ENCODE measurements at regions not wholly inside any gene's neighbourhood (a gene's known extent, or its start where the extent isn't known, plus 50 kb on each side); places are given as distances from the start of the nearest gene placed in this dataset.

DNA sequence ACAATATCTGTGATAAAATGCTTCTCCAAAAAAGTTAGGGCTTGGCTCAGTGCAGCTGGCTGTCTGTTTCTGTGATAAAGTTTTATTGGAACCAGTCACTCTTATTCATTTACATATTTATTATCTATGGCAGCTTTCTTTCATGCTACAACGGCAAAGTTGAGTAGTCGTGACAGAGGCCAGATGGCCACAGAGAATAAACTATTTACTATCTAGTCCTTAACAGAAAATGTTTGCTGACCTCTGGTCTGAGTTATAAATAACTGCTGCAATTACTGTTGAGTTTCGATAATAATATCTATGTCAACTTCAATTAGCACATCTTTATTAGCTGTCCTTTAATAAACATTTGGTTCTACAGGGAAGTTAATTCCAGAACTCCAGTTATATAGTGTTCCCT is 180.2 kb upstream of the RUNX1 start:
- TF ChIP-seq, protein P1, sequence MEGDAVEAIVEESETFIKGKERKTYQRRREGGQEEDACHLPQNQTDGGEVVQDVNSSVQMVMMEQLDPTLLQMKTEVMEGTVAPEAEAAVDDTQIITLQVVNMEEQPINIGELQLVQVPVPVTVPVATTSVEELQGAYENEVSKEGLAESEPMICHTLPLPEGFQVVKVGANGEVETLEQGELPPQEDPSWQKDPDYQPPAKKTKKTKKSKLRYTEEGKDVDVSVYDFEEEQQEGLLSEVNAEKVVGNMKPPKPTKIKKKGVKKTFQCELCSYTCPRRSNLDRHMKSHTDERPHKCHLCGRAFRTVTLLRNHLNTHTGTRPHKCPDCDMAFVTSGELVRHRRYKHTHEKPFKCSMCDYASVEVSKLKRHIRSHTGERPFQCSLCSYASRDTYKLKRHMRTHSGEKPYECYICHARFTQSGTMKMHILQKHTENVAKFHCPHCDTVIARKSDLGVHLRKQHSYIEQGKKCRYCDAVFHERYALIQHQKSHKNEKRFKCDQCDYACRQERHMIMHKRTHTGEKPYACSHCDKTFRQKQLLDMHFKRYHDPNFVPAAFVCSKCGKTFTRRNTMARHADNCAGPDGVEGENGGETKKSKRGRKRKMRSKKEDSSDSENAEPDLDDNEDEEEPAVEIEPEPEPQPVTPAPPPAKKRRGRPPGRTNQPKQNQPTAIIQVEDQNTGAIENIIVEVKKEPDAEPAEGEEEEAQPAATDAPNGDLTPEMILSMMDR (IDR thresholded peaks at IDR 0.05; ENCODE audit: control insufficient read depth, extremely low read depth, insufficient read depth): no peak
- H3K4me3 ChIP-seq (ENCODE audit: low read depth, low read length): no peak overlapping the region
- DNase-seq (ENCODE audit: low read depth): no peak

DNA sequence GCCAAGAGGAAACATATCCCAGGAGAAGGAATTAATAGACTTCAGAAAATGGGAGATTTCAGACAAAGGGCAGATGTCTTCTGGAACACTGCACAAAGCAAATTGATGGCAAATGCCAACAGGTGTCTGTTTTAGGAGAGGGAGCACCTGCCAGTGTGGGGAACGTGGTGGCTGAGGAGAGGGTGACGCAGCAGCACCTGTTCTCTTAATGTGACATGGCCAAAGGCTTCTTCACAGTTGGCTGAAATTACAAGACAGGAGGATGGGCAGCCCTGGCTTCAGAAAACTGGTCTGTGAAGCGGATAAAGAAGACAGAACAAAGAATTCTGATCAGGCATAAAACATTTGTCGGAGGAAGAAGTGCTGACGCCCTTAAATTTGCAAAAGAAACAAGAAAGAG is 178.7 kb upstream of the RUNX1 start:
- H3K4me3 ChIP-seq (ENCODE audit: low read depth, low read length): no peak overlapping the region
- TF ChIP-seq, protein P1 (IDR thresholded peaks at IDR 0.05; ENCODE audit: control insufficient read depth, extremely low read depth, insufficient read depth): no peak
- no peak for DNase-seq (ENCODE audit: low read depth)

DNA sequence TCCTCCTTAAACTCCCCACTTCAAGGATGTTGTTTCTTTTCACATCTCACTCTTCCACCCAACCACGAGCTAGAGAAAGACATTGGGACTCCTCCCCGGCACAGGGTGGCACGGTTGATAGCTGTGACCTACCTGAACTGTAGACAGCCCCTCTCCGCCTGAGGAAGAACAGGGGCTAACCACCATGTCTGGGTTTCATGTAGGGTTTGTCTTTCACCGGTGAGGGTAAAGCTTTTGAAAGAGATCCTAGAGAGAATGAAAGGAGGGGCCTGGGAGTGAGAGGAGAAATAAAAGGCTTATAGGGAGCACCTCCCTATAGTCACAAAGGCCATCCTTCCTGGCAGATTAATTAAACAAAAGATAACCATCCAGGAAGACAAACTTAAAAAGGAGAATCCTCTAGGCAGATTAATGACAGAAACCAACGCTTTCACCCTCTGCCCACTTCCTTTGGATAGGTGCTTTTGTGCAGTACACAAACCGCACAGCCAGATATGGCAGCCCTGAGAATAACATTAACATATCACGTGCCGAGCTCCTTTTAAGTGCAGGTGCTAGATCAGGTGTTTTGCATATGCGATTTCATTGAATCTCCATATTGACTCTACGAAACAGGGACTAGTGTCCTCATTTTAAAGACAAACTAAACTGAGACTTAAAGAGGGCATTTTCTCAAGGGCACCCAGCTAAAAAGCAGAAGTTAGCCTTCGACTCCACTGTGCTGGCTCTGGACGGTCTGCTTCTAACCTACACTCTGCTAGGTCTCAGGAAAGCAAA is 178.1 kb upstream of the RUNX1 start:
- H3K4me3 ChIP-seq (ENCODE audit: low read depth, low read length): no peak overlapping the region
- TF ChIP-seq, protein P1 (IDR thresholded peaks at IDR 0.05; ENCODE audit: control insufficient read depth, extremely low read depth, insufficient read depth): no peak
- DNase-seq (ENCODE audit: low read depth): no peak

DNA sequence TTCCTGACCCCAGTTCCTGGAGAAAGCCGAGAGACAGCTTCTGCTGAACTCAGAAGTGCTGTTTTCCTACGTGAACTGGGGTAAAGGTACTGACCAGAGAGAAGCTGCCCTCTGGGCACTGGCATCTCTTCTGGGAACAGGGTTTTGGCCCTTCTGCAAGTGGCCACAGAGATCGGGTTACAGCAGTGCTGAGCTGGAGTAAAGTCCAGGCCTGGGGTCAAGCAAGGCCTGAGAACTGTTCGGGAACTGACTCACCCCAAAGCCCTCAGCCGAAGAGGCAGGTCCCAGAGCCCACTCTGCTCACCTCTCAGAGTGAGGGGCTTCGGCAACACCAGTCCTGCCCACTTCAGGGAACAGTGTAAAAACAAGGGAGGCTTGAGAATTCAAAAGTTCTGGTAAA is 177.2 kb upstream of the RUNX1 start:
- no peak for DNase-seq (ENCODE audit: low read depth)
- TF ChIP-seq, protein P1 (IDR thresholded peaks at IDR 0.05; ENCODE audit: control insufficient read depth, extremely low read depth, insufficient read depth): no peak
- no peak overlapping the region for H3K4me3 ChIP-seq (ENCODE audit: low read depth, low read length)

- no peak for DNase-seq (ENCODE audit: low read depth)
- TF ChIP-seq, protein P1 (IDR thresholded peaks at IDR 0.05; ENCODE audit: control insufficient read depth, extremely low read depth, insufficient read depth): no peak
- H3K4me3 ChIP-seq (ENCODE audit: low read depth, low read length): no peak overlapping the region
Observed at GRCh38 chr21:35225573-35225972, 176.5 kb upstream of the RUNX1 start.

DNA sequence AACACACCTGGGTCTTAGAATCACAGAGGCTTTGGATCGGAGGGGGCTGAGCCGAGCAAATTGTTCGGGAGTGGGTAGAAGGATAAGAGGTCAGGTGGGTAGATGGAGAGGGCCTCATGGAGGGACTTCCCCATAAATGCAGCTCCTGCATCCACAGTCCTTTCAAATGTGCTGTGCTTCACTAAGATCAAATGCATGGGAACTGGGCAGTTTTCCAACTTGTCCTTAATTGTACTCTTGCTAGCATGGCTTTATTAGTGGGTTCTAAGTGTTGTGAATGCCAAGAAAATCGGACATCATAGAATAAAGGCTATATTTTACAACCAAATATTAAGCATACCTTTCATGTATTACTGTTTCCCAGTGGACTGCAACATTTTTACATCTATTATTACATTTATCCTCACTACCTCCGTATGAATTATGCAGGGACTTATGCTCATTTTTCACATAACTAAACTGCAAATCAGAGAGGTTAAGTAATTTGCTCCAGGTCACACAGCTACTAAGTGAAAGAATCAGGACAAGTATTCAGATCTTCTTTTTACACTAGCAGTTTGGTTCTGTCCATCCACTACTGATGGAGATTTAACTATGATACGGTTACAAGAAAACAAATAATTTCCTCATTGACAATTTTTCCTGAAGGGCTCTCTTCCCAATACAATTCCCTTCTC is 174.5 kb upstream of the RUNX1 start:
- TF ChIP-seq, protein P1 (IDR thresholded peaks at IDR 0.05; ENCODE audit: control insufficient read depth, extremely low read depth, insufficient read depth): no peak
- H3K4me3 ChIP-seq (ENCODE audit: low read depth, low read length): no peak overlapping the region
- no peak for DNase-seq (ENCODE audit: low read depth)
